ENCODE measurements at regions not wholly inside any gene's neighbourhood (a gene's known extent, or its start where the extent isn't known, plus 50 kb on each side); places are given as distances from the start of the nearest gene placed in this dataset.

DNA sequence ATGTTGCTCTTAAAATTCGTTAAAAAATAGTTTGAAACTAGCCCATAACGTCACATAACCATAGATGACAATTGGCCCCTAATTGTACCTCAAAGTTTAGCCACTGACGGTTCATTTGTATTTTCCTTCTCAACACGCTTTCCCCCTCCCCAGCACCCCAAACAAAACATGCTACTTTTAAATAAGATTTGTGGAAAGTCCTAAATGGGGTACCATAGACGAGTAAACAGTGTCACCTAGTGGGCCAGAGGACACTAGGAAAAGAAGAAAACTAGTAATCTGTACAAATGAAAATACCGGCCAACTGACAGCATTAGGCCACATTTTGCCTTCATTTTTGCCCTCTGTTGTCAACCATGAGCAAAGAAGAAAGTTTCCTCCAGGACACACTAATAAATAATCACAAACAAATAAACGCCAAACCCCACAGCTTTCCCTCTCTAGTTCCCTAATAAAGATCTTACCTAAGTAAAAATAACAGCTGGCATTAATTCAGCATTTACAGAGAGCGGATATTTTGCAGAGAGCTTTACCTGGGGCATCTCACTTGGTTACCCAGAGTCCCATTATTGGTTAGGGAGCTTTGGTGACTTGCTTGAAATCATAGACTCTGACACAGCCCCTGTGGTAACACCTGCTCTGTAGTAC is 175.1 kb upstream of the ATP11B start:
- DNase-seq: peak in 2 of 5 donors; percentile 72 to 77
- no peak overlapping the region for H3K4me3 ChIP-seq (ENCODE audit: low read length in 3 of 3)

DNA sequence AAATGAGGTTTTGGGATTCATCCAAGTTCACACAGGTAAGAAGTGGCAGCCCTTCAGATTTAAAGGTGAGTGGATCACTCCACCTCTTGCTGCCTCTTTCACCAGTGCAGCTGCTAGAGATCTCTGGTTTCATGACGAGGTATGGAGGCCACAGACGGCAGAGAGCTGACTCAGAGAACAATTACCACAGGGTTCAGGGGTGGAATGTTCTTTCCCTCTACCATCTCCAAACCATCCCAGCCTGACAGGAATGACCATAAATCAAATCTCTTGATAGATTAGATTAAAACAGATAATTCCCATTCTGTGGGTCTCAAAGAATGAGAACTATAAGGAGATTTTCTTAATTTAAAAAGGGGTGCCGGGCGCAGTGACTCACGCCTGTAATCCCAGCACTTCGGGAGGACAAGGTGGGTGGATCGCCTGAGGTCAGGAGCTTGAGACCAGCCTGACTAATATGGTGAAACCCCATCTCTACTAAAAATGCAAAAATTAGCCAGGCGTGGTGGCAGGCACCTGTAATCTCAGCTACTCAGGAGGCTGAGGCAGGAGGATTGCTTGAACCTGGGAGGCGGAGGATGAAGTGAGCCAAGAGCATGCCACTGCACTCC is 174.2 kb upstream of the ATP11B start:
- no peaks in the 10 kb centered on the region for H3K9me3 ChIP-seq (ENCODE audit: control insufficient read depth in 2 of 3, insufficient read depth in 1 of 3, low read length in 3 of 3)
- no peak overlapping the region for H3K9ac ChIP-seq (ENCODE audit: low read length in 3 of 3)
- peaks cover 0 to 2% (median 0%) of the 10 kb centered on the region in 3 donors for H3K4me1 ChIP-seq (ENCODE audit: control insufficient read depth in 2 of 3, insufficient read depth in 2 of 3, low read depth in 1 of 3, low read length in 3 of 3)
- intact Hi-C loops (cut with DNase I): no loop called here
- no peak overlapping the region for H3K27ac ChIP-seq (ENCODE audit: low read depth in 2 of 2, low read length in 2 of 2)
- no peaks in the 10 kb centered on the region for H3K27me3 ChIP-seq (ENCODE audit: control insufficient read depth, insufficient read depth, low read length)
- H3K4me3 ChIP-seq (ENCODE audit: low read length in 3 of 3): no peak overlapping the region
- FAIRE-seq (no peak), DNase-seq (no peak)
- no peaks in the 10 kb centered on the region for H3K36me3 ChIP-seq (ENCODE audit: control insufficient read depth in 2 of 3, insufficient read depth in 3 of 3, low read length in 3 of 3)
- TF ChIP-seq, protein P1, sequence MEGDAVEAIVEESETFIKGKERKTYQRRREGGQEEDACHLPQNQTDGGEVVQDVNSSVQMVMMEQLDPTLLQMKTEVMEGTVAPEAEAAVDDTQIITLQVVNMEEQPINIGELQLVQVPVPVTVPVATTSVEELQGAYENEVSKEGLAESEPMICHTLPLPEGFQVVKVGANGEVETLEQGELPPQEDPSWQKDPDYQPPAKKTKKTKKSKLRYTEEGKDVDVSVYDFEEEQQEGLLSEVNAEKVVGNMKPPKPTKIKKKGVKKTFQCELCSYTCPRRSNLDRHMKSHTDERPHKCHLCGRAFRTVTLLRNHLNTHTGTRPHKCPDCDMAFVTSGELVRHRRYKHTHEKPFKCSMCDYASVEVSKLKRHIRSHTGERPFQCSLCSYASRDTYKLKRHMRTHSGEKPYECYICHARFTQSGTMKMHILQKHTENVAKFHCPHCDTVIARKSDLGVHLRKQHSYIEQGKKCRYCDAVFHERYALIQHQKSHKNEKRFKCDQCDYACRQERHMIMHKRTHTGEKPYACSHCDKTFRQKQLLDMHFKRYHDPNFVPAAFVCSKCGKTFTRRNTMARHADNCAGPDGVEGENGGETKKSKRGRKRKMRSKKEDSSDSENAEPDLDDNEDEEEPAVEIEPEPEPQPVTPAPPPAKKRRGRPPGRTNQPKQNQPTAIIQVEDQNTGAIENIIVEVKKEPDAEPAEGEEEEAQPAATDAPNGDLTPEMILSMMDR (IDR thresholded peaks at IDR 0.05; ENCODE audit: borderline replicate concordance, extremely low read depth, insufficient read depth): no peak

More for the DNA sequence above, 175.1 kb upstream of the ATP11B start:
- TF ChIP-seq, protein P1 (IDR thresholded peaks at IDR 0.05; ENCODE audit: borderline replicate concordance, extremely low read depth, insufficient read depth): peak; percentile 36
- no peaks in the 10 kb centered on the region for H3K27me3 ChIP-seq (ENCODE audit: control insufficient read depth, insufficient read depth, low read length)
- H3K27ac ChIP-seq (ENCODE audit: low read depth in 2 of 2, low read length in 2 of 2): no peak overlapping the region
- no peaks in the 10 kb centered on the region for H3K36me3 ChIP-seq (ENCODE audit: control insufficient read depth in 2 of 3, insufficient read depth in 3 of 3, low read length in 3 of 3)
- no peak for FAIRE-seq
- peaks cover 0 to 2% (median 0%) of the 10 kb centered on the region in 3 donors for H3K4me1 ChIP-seq (ENCODE audit: control insufficient read depth in 2 of 3, insufficient read depth in 2 of 3, low read depth in 1 of 3, low read length in 3 of 3)
- H3K9me3 ChIP-seq (ENCODE audit: control insufficient read depth in 2 of 3, insufficient read depth in 1 of 3, low read length in 3 of 3): no peaks in the 10 kb centered on the region
- no peak overlapping the region for H3K9ac ChIP-seq (ENCODE audit: low read length in 3 of 3)
- intact Hi-C loops (cut with DNase I): no loop called here

DNA sequence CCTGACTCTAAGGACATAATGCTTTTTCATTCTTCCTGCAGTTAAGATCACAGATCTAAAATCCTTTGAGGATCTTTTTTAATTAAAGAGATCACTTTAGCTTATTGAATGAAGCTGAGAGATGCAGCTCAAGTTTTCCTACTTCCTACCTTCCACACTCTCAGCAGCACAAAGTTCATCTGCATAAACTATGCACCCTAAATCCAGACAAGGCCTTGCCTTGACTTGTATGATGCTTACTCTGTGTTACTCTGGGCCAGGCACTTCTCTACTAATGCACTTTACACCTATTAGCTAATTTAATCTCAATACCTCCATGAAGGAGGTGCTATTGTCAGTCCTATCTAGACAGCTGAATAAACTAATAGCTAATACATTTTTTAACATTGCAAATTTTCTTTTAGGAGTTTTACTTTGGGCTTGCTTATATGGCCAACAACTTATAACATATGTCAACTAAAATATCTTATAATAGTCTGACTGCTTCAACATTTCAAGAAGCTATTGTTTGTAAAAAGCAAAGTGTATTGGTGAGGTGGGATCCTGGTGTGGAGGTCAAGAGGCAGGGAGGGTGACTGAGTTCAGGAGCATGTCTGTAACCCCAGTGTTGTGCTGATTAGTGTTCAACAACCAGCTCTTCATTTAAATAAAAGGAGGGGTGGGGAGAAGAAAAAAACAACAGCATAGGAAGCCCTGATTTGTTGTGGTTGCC is 172.4 kb upstream of the ATP11B start:
- FAIRE-seq: no peak
- Histone ChIP-seq H3K9ac (ENCODE audit: low read length in 3 of 3) (no peak overlapping the region), H3K9me3 (ENCODE audit: control insufficient read depth in 2 of 3, insufficient read depth in 1 of 3, low read length in 3 of 3) (no peaks in the 10 kb centered on the region), H3K27ac (ENCODE audit: low read depth in 2 of 2, low read length in 2 of 2) (no peak overlapping the region), H3K27me3 (ENCODE audit: control insufficient read depth, insufficient read depth, low read length) (no peaks in the 10 kb centered on the region), H3K36me3 (ENCODE audit: control insufficient read depth in 2 of 3, insufficient read depth in 3 of 3, low read length in 3 of 3) (no peaks in the 10 kb centered on the region), H3K4me1 (ENCODE audit: control insufficient read depth in 2 of 3, insufficient read depth in 2 of 3, low read depth in 1 of 3, low read length in 3 of 3) (peaks cover 0 to 2% (median 0%) of the 10 kb centered on the region in 3 donors), H3K4me3 (ENCODE audit: low read length in 3 of 3) (no peak overlapping the region)
- intact Hi-C loops (cut with DNase I): no loop called here
- DNase-seq: no peak
- TF ChIP-seq, protein P1 (IDR thresholded peaks at IDR 0.05; ENCODE audit: borderline replicate concordance, extremely low read depth, insufficient read depth): no peak

Data from kidney (tissue), 13 donors.